Chondrocyte (in vitro differentiated cells): ENCODE measurements at regions not wholly inside any gene's neighbourhood (a gene's known extent, or its start where the extent isn't known, plus 50 kb on each side); places are given as distances from the start of the nearest gene placed in this dataset.

Source experiments
- DNase-seq: peaks from one replicate; pipeline ENCODE4 v3.0.0; 2021; ENCODE audit warnings: mixed read lengths, low spot score
- H3K27ac Mint-ChIP-seq: one replicate; pipeline ENCODE4 v1.8.0; 2021; ENCODE audit warnings: mild to moderate bottlenecking, moderate library complexity, mixed read lengths; ENCODE audit not compliant: unreplicated experiment
- H3K27me3 Mint-ChIP-seq: 2 replicates; pipeline ENCODE4 v1.8.0; 2021; ENCODE audit warnings: low read depth, mixed read lengths
- H3K36me3 Mint-ChIP-seq: 2 replicates; pipeline ENCODE4 v1.8.0; 2021; ENCODE audit warnings: low read depth, mixed read lengths
- H3K4me1 Mint-ChIP-seq: 2 replicates; pipeline ENCODE4 v1.8.0; 2021; ENCODE audit warnings: low read depth, mild to moderate bottlenecking, mixed read lengths
- H3K4me3 Mint-ChIP-seq: one replicate; pipeline ENCODE4 v1.8.0; 2021; ENCODE audit warnings: mild to moderate bottlenecking, moderate library complexity, mixed read lengths; ENCODE audit not compliant: unreplicated experiment
- H3K9me3 Mint-ChIP-seq: 2 replicates; pipeline ENCODE4 v1.8.0; 2021; ENCODE audit warnings: low read depth, mixed read lengths
- CTCF ChIP-seq: fragments of 200-600 bp; sonication (generic); IDR thresholded peaks from 2 replicates; pipeline ENCODE4 v1.5.0; 2021; ENCODE audit warnings: antibody characterized with exemption, mild to moderate bottlenecking, moderate library complexity

- Mint-ChIP-seq H3K36me3 (no peaks in the 10 kb centered on the region), H3K9me3 (peaks cover 1% of the 10 kb centered on the region), H3K4me1 (peaks cover 34% of the 10 kb centered on the region), H3K27ac (no peak overlapping the region), H3K4me3 (no peak overlapping the region), H3K27me3 (no peaks in the 10 kb centered on the region)
- TF ChIP-seq CTCF: no peak
- no peak for DNase-seq
Measured at GRCh38 chrX:45518552-45518951, 317.9 kb upstream of the DIPK2B start.

- no peak for DNase-seq
- H3K4me3 Mint-ChIP-seq: no peak overlapping the region
- H3K4me1 Mint-ChIP-seq: peaks cover 34% of the 10 kb centered on the region
- no peak for TF ChIP-seq CTCF
- no peaks in the 10 kb centered on the region for H3K36me3 Mint-ChIP-seq
- no peaks in the 10 kb centered on the region for H3K9me3 Mint-ChIP-seq
- no peaks in the 10 kb centered on the region for H3K27me3 Mint-ChIP-seq
- peak overlapping the region; percentile 64 for H3K27ac Mint-ChIP-seq
Measured at GRCh38 chrX:45517090-45517973, 316.7 kb upstream of the DIPK2B start.

- H3K9me3 Mint-ChIP-seq: no peaks in the 10 kb centered on the region
- H3K4me3 Mint-ChIP-seq: peak overlapping the region; percentile 28
- no peaks in the 10 kb centered on the region for H3K36me3 Mint-ChIP-seq
- H3K4me1 Mint-ChIP-seq: peaks cover 34% of the 10 kb centered on the region
- DNase-seq: no peak
- peak overlapping the region; percentile 82 for H3K27ac Mint-ChIP-seq
- TF ChIP-seq CTCF: peak; percentile 87
- H3K27me3 Mint-ChIP-seq: no peaks in the 10 kb centered on the region
Measured at GRCh38 chrX:45515262-45516215, 314.9 kb upstream of the DIPK2B start.

GRCh38 chrX:45513042-45513441 is 312.4 kb upstream of the DIPK2B start:
- Mint-ChIP-seq H3K27me3 (no peaks in the 10 kb centered on the region), H3K27ac (no peak overlapping the region), H3K36me3 (no peaks in the 10 kb centered on the region), H3K4me3 (no peak overlapping the region), H3K4me1 (peaks cover 43% of the 10 kb centered on the region), H3K9me3 (no peaks in the 10 kb centered on the region)
- DNase-seq: no peak
- no peak for TF ChIP-seq CTCF

GRCh38 chrX:45508454-45508853 is 307.8 kb upstream of the DIPK2B start:
- H3K27ac Mint-ChIP-seq: peak overlapping the region; percentile 8
- no peak for TF ChIP-seq CTCF
- peaks cover 4% of the 10 kb centered on the region for H3K9me3 Mint-ChIP-seq
- peaks cover 34% of the 10 kb centered on the region for H3K4me1 Mint-ChIP-seq
- no peak for DNase-seq
- no peak overlapping the region for H3K4me3 Mint-ChIP-seq
- no peaks in the 10 kb centered on the region for H3K36me3 Mint-ChIP-seq
- H3K27me3 Mint-ChIP-seq: no peaks in the 10 kb centered on the region
